K562 (cell line): ENCODE measurements at regions not wholly inside any gene's neighbourhood (a gene's known extent, or its start where the extent isn't known, plus 50 kb on each side); places are given as distances from the start of the nearest gene placed in this dataset.

Experiments used
- ATAC-seq: fragments of 200-7000 bp; cut with Tn5 transposase; 3 replicates; pipeline ENCODE4 v1.9.1; 2020; ENCODE audit warnings: moderate library complexity
- BruUV-seq: library from RNA; stranded (reverse); fragments of 400-500 nt; replicated peaks from 2 replicates; lab custom pipeline; 2021; lab: Mats Ljungman, UMichigan
- CTCF ChIA-PET: fragments of 300-600 bp; formaldehyde crosslinking; extraction: SDS; loops from one replicate; lab custom pipeline; 2021; ENCODE audit warnings: low intra/inter-chr PET ratio; lab: Yijun Ruan, JAX
- POLR2A ChIA-PET: fragments of 300-600, 350-650 bp; sonication (Branson Sonifier 250); formaldehyde crosslinking; extraction: SDS; loops from one replicate; lab custom pipeline; 2021; ENCODE audit warnings: antibody characterized with exemption, inconsistent platforms; lab: Yijun Ruan, JAX
- DNase-seq, 4 experiments: peaks; one replicate each; pipeline versions ENCODE4 v3.0.0 to v3.0.0-alpha.2; 2011 to 2018; ENCODE audit warnings: low spot score in 3 of 4, mixed read lengths in 3 of 4; ENCODE audit errors: extremely low read depth in 1 of 4
- FAIRE-seq: peaks from 2 replicates; lab custom pipeline; 2011; peaks lifted over from hg19 to GRCh38; lab: Jason Lieb, UNC
- H2AFZ ChIP-seq: 2 replicates; pipeline ENCODE4 v1.6.0; 2011; ENCODE audit warnings: low read depth, low read length, control low read depth, inconsistent platforms
- H3K27ac ChIP-seq: fragments of 200-600 bp; 3 replicates; pipeline ENCODE4 v1.8.0; 2011; ENCODE audit warnings: low read depth, mild to moderate bottlenecking, control low read depth, inconsistent platforms, low read length, moderate library complexity, mixed read lengths; ENCODE audit errors: extremely low read depth
- H3K27me3 ChIP-seq, 2 experiments: fragments of 300-600 bp in 1 of 2; 2 replicates in 1 of 2; 3 replicates in 1 of 2; pipeline versions ENCODE4 v1.6.0 to v1.8.0; 2011; ENCODE audit warnings: inconsistent platforms in 2 of 2, low read length in 2 of 2, mild to moderate bottlenecking in 1 of 2, mixed read lengths in 1 of 2, moderate library complexity in 1 of 2; ENCODE audit not compliant: control insufficient read depth in 2 of 2, insufficient read depth in 2 of 2
- H3K36me3 ChIP-seq: fragments of 300-600 bp; 3 replicates; pipeline ENCODE4 v1.8.0; 2011; ENCODE audit warnings: mild to moderate bottlenecking, low read length, inconsistent platforms; ENCODE audit not compliant: control insufficient read depth, insufficient read depth
- H3K4me1 ChIP-seq, 2 experiments: fragments of 200-600 bp in 1 of 2; replicated peaks in 1 of 2; 2 replicates in 1 of 2; 3 replicates in 1 of 2; pipeline versions ENCODE4 v1.5.1 to v1.8.0; 2011; ENCODE audit warnings: inconsistent platforms in 2 of 2, low read length in 2 of 2, mild to moderate bottlenecking in 1 of 2, mixed read lengths in 1 of 2, moderate library complexity in 1 of 2; ENCODE audit not compliant: control insufficient read depth in 2 of 2, insufficient read depth in 2 of 2
- H3K4me2 ChIP-seq: 2 replicates; pipeline ENCODE4 v1.6.1; 2011; ENCODE audit warnings: low read length, control low read depth, inconsistent platforms, mixed read lengths; ENCODE audit not compliant: insufficient read depth
- H3K4me3 ChIP-seq: fragments of 200-600 bp; sonication (generic), shearing (Covaris generic); 2 replicates; pipeline ENCODE4 v1.5.1; 2016; ENCODE audit warnings: control low read depth, inconsistent platforms
- H3K79me2 ChIP-seq: fragments of 200-600 bp; 3 replicates; pipeline ENCODE4 v1.8.0; 2011; ENCODE audit warnings: low read length, inconsistent platforms; ENCODE audit not compliant: control insufficient read depth, insufficient read depth
- H3K9ac ChIP-seq, 2 experiments: 2 replicates each; pipeline versions ENCODE4 v1.6.0 to v1.6.1; 2011; ENCODE audit warnings: low read depth in 2 of 2, low read length in 2 of 2, control low read depth in 1 of 2, inconsistent platforms in 1 of 2, mild to moderate bottlenecking in 1 of 2, mixed read lengths in 1 of 2; ENCODE audit not compliant: insufficient read depth in 1 of 2
- H3K9me1 ChIP-seq: one replicate; pipeline ENCODE4 v1.6.0; 2011; ENCODE audit warnings: inconsistent platforms, mild to moderate bottlenecking, low read length, moderate library complexity; ENCODE audit not compliant: control insufficient read depth, insufficient read depth
- H3K9me3 ChIP-seq: replicated peaks from 2 replicates; pipeline ENCODE4 v1.5.1; 2011; ENCODE audit warnings: low read depth, low read length, inconsistent platforms; ENCODE audit not compliant: control insufficient read depth, insufficient read depth
- H4K20me1 ChIP-seq: replicated peaks from 2 replicates; pipeline ENCODE4 v1.6.1; 2011; ENCODE audit warnings: low read length, inconsistent platforms, mixed read lengths; ENCODE audit not compliant: control insufficient read depth, insufficient read depth
- CREB1 ChIP-seq, 2 experiments: sonication (generic) in 1 of 2; formaldehyde crosslinking in 1 of 2; IDR thresholded peaks; 2 replicates each; pipeline versions ENCODE4 v1.6.1 to v1.8.0; 2012 to 2022; ENCODE audit warnings: inconsistent platforms in 1 of 2, mild to moderate bottlenecking in 1 of 2, missing genetic modification reagents in 1 of 2, moderate library complexity in 1 of 2
- MAZ ChIP-seq, 2 experiments: fragments of 450-650 bp in 1 of 2; sonication (generic) in 1 of 2; formaldehyde crosslinking; IDR thresholded peaks in 1 of 2; conservative IDR thresholded peaks in 1 of 2; 2 replicates each; pipeline versions ENCODE4 v1.4.0 to v1.5.0; 2020; ENCODE audit warnings: mild to moderate bottlenecking in 1 of 2, missing genetic modification reagents in 1 of 2
- RFX1 ChIP-seq: fragments of 450-650 bp; IDR thresholded peaks from 2 replicates; pipeline ENCODE4 v1.6.1; 2016; ENCODE audit warnings: mild to moderate bottlenecking, moderate library complexity
- RFX7 ChIP-seq: fragments of 250-450 bp; sonication (Bioruptor Pico); IDR thresholded peaks from 2 replicates; pipeline ENCODE4 v1.5.1; 2021; ENCODE audit warnings: mild to moderate bottlenecking
- SPI1 ChIP-seq: IDR thresholded peaks from 2 replicates; pipeline ENCODE4 v1.6.1; 2011; ENCODE audit warnings: low read depth, low read length, control low read depth, borderline replicate concordance
- ZNF12 ChIP-seq: sonication (generic); formaldehyde crosslinking; IDR thresholded peaks from 2 replicates; pipeline ENCODE4 v1.4.0; 2020; ENCODE audit warnings: mild to moderate bottlenecking, missing genetic modification reagents
- ZNF253 ChIP-seq: fragments of 250-450 bp; sonication (Bioruptor Pico); conservative IDR thresholded peaks from 2 replicates; pipeline ENCODE4 v1.6.1; 2021; ENCODE audit warnings: mild to moderate bottlenecking
- WGBS: fragments of 100-300 bp; shearing (Covaris generic); methylation state at CpG from one replicate; pipeline ENCODE4 v1.1.6; 2016; ENCODE audit warnings: low coverage, mixed read lengths; ENCODE audit not compliant: insufficient coverage; ENCODE audit errors: missing lambda C conversion rate; 5-methylcytosine and 5-hydroxymethylcytosine counted together
- in situ Hi-C: fragments of 300-500 bp; cut with MboI; formaldehyde crosslinking; loops from 4 replicates; pipeline ENCODE4 v1.15.0; 2018; ENCODE audit warnings: inconsistent platforms, mixed read lengths
- intact Hi-C: fragments of 100-400 bp; cut with micrococcal nuclease; formaldehyde crosslinking; loops from 2 replicates; pipeline ENCODE4 v1.14.2; 2022
- TF ChIP-seq, protein P1 (sequence below): fragments of 450-650 bp; formaldehyde crosslinking; conservative IDR thresholded peaks from 2 replicates; pipeline ENCODE4 v1.4.0; 2022; ENCODE audit warnings: mild to moderate bottlenecking, missing genetic modification characterization
- TF ChIP-seq, protein P2 (sequence below): fragments of 450-650 bp; IDR thresholded peaks from 2 replicates; pipeline ENCODE4 v1.6.1; 2017; ENCODE audit warnings: mild to moderate bottlenecking, moderate library complexity
- TF ChIP-seq, protein P3 (sequence below): IDR thresholded peaks from 2 replicates; pipeline ENCODE4 v1.6.1; 2016; ENCODE audit warnings: missing genetic modification characterization, missing compliant biosample characterization
- TF ChIP-seq, protein P4 (sequence below): fragments of 450-650 bp; IDR thresholded peaks from 2 replicates; pipeline ENCODE4 v1.6.1; 2016; ENCODE audit warnings: low read depth

DNA sequence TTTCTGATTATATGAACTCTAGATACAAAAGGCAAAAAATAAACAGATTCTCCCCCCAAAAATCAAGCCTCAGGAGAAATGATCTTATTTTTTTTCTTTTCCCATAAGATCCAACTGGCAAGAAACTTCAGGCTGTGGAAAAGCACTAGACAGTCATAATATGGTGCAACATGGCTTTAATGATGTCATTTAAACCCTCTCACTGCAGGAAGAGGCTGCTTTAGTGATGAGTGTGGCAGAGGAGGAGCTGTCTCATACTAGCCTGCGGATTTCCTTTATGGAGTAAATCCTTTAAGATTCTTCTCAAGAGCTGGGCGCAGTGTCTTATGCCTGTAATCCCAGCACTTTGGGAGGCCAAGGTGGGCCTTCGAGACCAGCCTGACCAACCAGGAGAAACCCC, 83.3 kb upstream of the CD28 start:
- Histone ChIP-seq H3K36me3 (no peaks in the 10 kb centered on the region), H3K27me3 (peaks cover 0 to 4% of the 10 kb centered on the region in 2 experiments; a peak in 1 of 5 replicates), H3K27ac (no peak overlapping the region), H4K20me1 (no peaks in the 10 kb centered on the region), H3K9me3 (no peaks in the 10 kb centered on the region), H3K9ac (no peak overlapping the region), H2AFZ (no peak overlapping the region), H3K4me2 (no peak overlapping the region), H3K79me2 (no peaks in the 10 kb centered on the region), H3K9me1 (no peaks in the 10 kb centered on the region), H3K4me3 (no peak overlapping the region), H3K4me1 (no peaks in the 10 kb centered on the region)
- CTCF ChIA-PET = no interaction called here
- WGBS = 6% methylated on average over 3 of the region's 3 CpGs
- POLR2A ChIA-PET = no interaction called here
- FAIRE-seq (no peak), DNase-seq (no peak), ATAC-seq (no peak)
- BruUV-seq = no TSS peak
- intact Hi-C loops = no loop called here
- in situ Hi-C loops = no loop called here
- TF ChIP-seq CREB1 (IDR thresholded peaks at IDR 0.05) (no peak), CREB1 (CRISPR knock-in tag; IDR thresholded peaks at IDR 0.05) (no peak), ZNF253 (CRISPR knock-in tag) (no peak), RFX7 (no peak), MAZ (CRISPR knock-in tag; conservative IDR thresholded peaks at IDR 0.05 in 1 of 2, IDR thresholded peaks at IDR 0.05 in 1 of 2) (no peak), RFX1 (no peak), SPI1 (no peak), ZNF12 (no peak)
- TF ChIP-seq, protein P1, sequence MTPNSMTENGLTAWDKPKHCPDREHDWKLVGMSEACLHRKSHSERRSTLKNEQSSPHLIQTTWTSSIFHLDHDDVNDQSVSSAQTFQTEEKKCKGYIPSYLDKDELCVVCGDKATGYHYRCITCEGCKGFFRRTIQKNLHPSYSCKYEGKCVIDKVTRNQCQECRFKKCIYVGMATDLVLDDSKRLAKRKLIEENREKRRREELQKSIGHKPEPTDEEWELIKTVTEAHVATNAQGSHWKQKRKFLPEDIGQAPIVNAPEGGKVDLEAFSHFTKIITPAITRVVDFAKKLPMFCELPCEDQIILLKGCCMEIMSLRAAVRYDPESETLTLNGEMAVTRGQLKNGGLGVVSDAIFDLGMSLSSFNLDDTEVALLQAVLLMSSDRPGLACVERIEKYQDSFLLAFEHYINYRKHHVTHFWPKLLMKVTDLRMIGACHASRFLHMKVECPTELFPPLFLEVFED = no peak
- TF ChIP-seq, protein P2, sequence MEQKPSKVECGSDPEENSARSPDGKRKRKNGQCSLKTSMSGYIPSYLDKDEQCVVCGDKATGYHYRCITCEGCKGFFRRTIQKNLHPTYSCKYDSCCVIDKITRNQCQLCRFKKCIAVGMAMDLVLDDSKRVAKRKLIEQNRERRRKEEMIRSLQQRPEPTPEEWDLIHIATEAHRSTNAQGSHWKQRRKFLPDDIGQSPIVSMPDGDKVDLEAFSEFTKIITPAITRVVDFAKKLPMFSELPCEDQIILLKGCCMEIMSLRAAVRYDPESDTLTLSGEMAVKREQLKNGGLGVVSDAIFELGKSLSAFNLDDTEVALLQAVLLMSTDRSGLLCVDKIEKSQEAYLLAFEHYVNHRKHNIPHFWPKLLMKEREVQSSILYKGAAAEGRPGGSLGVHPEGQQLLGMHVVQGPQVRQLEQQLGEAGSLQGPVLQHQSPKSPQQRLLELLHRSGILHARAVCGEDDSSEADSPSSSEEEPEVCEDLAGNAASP = no peak
- TF ChIP-seq, protein P3, sequence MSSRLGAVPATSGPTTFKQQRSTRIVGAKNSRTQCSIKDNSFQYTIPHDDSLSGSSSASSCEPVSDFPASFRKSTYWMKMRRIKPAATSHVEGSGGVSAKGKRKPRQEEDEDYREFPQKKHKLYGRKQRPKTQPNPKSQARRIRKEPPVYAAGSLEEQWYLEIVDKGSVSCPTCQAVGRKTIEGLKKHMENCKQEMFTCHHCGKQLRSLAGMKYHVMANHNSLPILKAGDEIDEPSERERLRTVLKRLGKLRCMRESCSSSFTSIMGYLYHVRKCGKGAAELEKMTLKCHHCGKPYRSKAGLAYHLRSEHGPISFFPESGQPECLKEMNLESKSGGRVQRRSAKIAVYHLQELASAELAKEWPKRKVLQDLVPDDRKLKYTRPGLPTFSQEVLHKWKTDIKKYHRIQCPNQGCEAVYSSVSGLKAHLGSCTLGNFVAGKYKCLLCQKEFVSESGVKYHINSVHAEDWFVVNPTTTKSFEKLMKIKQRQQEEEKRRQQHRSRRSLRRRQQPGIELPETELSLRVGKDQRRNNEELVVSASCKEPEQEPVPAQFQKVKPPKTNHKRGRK (tag) = no peak
- TF ChIP-seq, protein P4, sequence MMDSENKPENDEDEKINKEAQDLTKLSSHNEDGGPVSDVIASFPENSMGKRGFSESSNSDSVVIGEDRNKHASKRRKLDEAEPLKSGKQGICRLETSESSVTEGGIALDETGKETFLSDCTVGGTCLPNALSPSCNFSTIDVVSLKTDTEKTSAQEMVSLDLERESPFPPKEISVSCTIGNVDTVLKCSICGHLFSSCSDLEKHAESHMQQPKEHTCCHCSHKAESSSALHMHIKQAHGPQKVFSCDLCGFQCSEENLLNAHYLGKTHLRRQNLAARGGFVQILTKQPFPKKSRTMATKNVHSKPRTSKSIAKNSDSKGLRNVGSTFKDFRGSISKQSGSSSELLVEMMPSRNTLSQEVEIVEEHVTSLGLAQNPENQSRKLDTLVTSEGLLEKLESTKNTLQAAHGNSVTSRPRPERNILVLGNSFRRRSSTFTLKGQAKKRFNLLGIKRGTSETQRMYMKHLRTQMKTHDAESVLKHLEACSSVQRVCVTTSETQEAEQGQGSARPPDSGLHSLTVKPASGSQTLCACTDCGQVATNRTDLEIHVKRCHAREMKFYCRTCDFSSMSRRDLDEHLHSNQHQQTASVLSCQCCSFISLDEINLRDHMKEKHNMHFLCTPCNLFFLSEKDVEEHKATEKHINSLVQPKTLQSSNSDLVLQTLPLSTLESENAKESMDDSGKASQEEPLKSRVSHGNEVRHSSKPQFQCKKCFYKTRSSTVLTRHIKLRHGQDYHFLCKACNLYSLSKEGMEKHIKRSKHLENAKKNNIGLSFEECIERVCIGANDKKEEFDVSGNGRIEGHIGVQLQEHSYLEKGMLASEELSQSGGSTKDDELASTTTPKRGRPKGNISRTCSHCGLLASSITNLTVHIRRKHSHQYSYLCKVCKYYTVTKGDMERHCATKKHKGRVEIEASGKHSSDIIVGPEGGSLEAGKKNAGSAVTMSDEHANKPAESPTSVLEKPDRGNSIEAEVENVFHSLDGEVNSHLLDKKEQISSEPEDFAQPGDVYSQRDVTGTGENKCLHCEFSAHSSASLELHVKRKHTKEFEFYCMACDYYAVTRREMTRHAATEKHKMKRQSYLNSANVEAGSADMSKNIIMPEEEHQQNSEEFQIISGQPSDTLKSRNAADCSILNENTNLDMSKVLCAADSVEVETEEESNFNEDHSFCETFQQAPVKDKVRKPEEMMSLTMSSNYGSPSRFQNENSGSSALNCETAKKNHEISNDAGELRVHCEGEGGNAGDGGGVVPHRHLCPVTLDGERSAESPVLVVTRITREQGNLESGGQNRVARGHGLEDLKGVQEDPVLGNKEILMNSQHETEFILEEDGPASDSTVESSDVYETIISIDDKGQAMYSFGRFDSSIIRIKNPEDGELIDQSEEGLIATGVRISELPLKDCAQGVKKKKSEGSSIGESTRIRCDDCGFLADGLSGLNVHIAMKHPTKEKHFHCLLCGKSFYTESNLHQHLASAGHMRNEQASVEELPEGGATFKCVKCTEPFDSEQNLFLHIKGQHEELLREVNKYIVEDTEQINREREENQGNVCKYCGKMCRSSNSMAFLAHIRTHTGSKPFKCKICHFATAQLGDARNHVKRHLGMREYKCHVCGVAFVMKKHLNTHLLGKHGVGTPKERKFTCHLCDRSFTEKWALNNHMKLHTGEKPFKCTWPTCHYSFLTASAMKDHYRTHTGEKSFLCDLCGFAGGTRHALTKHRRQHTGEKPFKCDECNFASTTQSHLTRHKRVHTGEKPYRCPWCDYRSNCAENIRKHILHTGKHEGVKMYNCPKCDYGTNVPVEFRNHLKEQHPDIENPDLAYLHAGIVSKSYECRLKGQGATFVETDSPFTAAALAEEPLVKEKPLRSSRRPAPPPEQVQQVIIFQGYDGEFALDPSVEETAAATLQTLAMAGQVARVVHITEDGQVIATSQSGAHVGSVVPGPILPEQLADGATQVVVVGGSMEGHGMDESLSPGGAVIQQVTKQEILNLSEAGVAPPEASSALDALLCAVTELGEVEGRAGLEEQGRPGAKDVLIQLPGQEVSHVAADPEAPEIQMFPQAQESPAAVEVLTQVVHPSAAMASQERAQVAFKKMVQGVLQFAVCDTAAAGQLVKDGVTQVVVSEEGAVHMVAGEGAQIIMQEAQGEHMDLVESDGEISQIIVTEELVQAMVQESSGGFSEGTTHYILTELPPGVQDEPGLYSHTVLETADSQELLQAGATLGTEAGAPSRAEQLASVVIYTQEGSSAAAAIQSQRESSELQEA = no peak
